Epithelial cell of prostate (primary cell): ENCODE measurements at regions not wholly inside any gene's neighbourhood (a gene's known extent, or its start where the extent isn't known, plus 50 kb on each side); places are given as distances from the start of the nearest gene placed in this dataset.
"Not testable (repeated sequence)": the region's sequence is repeated elsewhere in the genome, so short reads cannot be mapped to it uniquely, and the experiment has no call there.

ENCODE experiments used
- DNase-seq: peaks from one replicate; pipeline ENCODE4 v3.0.0-alpha.2; 2011; ENCODE audit warnings: low read depth, low spot score
- H3K27ac ChIP-seq: fragments of 450-650 bp; 2 replicates; pipeline ENCODE4 v1.5.1; 2017; ENCODE audit warnings: mild to moderate bottlenecking

GRCh38 chr3:84365563-84366278, 593.1 kb upstream of the CADM2 start:
- not testable (repeated sequence) for DNase-seq, H3K27ac ChIP-seq
